NCI-H345 (cell line): ENCODE measurements at regions not wholly inside any gene's neighbourhood (a gene's known extent, or its start where the extent isn't known, plus 50 kb on each side); places are given as distances from the start of the nearest gene placed in this dataset.
"Not testable (repeated sequence)": the region's sequence is repeated elsewhere in the genome, so short reads cannot be mapped to it uniquely, and the experiment has no call there.

Source experiments
- DNase-seq: peaks from one replicate; lab custom pipeline; 2025; lab: John Stamatoyannopoulos, UW

- DNase-seq: not testable (repeated sequence)
These were observed 193.4 kb downstream of the XPNPEP1 start for GRCh38 chr10:109729895-109730294.

- DNase-seq: no peak
These were observed 195.9 kb downstream of the XPNPEP1 start for GRCh38 chr10:109727436-109727835.

GRCh38 chr10:109726473-109726872 is 196.8 kb downstream of the XPNPEP1 start:
- DNase-seq: no peak

- DNase-seq: no peak
These were observed 200.0 kb downstream of the XPNPEP1 start for GRCh38 chr10:109723305-109723704.

- no peak for DNase-seq
These were observed 201.8 kb downstream of the XPNPEP1 start for GRCh38 chr10:109721453-109722064.

- no peak for DNase-seq
These were observed 217.2 kb downstream of the XPNPEP1 start for GRCh38 chr10:109706026-109706560.

GRCh38 chr10:109701633-109702215 is 221.6 kb downstream of the XPNPEP1 start:
- no peak for DNase-seq

GRCh38 chr10:109698882-109699664 is 224.2 kb downstream of the XPNPEP1 start:
- DNase-seq: no peak

- DNase-seq: no peak
These were observed 225.2 kb downstream of the XPNPEP1 start for GRCh38 chr10:109698086-109698485.

GRCh38 chr10:109696981-109697775 is 226.1 kb downstream of the XPNPEP1 start:
- DNase-seq: no peak

GRCh38 chr10:109696462-109696861 is 226.8 kb downstream of the XPNPEP1 start:
- DNase-seq: no peak

- no peak for DNase-seq
These were observed 227.3 kb downstream of the XPNPEP1 start for GRCh38 chr10:109695988-109696387.

GRCh38 chr10:109689785-109690184 is 233.5 kb downstream of the XPNPEP1 start:
- no peak for DNase-seq

GRCh38 chr10:109679478-109679877 is 243.8 kb downstream of the XPNPEP1 start:
- no peak for DNase-seq

GRCh38 chr10:109678857-109679256 is 244.5 kb downstream of the XPNPEP1 start:
- DNase-seq: no peak

- DNase-seq: no peak
These were observed 246.6 kb downstream of the XPNPEP1 start for GRCh38 chr10:109676703-109677102.

GRCh38 chr10:109668703-109669102 is 254.6 kb downstream of the XPNPEP1 start:
- no peak for DNase-seq

- no peak for DNase-seq
These were observed 255.1 kb downstream of the XPNPEP1 start for GRCh38 chr10:109668154-109668665.

- no peak for DNase-seq
These were observed 258.0 kb downstream of the XPNPEP1 start for GRCh38 chr10:109665321-109665720.

GRCh38 chr10:109664554-109664953 is 258.8 kb downstream of the XPNPEP1 start:
- no peak for DNase-seq

GRCh38 chr10:109663122-109663521 is 260.2 kb downstream of the XPNPEP1 start:
- DNase-seq: no peak

GRCh38 chr10:109652612-109653011 is 270.7 kb downstream of the XPNPEP1 start:
- DNase-seq: not testable (repeated sequence)
